CD8-positive, alpha-beta memory T cell (primary cell): ENCODE measurements at regions not wholly inside any gene's neighbourhood (a gene's known extent, or its start where the extent isn't known, plus 50 kb on each side); places are given as distances from the start of the nearest gene placed in this dataset.
A peak's percentile ranks its signal among the peaks of the same experiment; 100 is the strongest.
"Not testable (repeated sequence)": the region's sequence is repeated elsewhere in the genome, so short reads cannot be mapped to it uniquely, and the experiment has no call there.

ENCODE experiments used
- CTCF ChIA-PET: fragments of 350-600 bp; sonication (Branson Sonifier 250); formaldehyde crosslinking; loops from one replicate; lab custom pipeline; 2021; ENCODE audit warnings: antibody characterized with exemption; lab: Charles Lee
- POLR2A ChIA-PET: fragments of 350-600 bp; sonication (Branson Sonifier 250); formaldehyde crosslinking; loops from one replicate; lab custom pipeline; 2021; ENCODE audit warnings: antibody characterized with exemption; lab: Charles Lee
- DNase-seq, 5 donors: peaks; one replicate each; pipeline versions ENCODE4 v3.0.0 to v3.0.0-alpha.2; 2020 to 2022; ENCODE audit warnings: mixed read lengths in 1 of 5
- H3K27ac ChIP-seq: one replicate; pipeline ENCODE4 v1.7.0; 2013; ENCODE audit warnings: low read depth, mild to moderate bottlenecking, low read length, moderate library complexity
- H3K27me3 ChIP-seq: 2 replicates; pipeline ENCODE4 v1.7.0; 2013; ENCODE audit warnings: low read length, mild to moderate bottlenecking; ENCODE audit not compliant: insufficient read depth, poor library complexity, severe bottlenecking
- H3K36me3 ChIP-seq: 2 replicates; pipeline ENCODE4 v1.7.0; 2013; ENCODE audit warnings: mild to moderate bottlenecking, low read length, moderate library complexity; ENCODE audit not compliant: insufficient read depth
- H3K4me1 ChIP-seq: 2 replicates; pipeline ENCODE4 v1.7.0; 2013; ENCODE audit warnings: mild to moderate bottlenecking, low read length, moderate library complexity; ENCODE audit not compliant: insufficient read depth
- H3K4me3 ChIP-seq: 2 replicates; pipeline ENCODE4 v1.7.0; 2013; ENCODE audit warnings: mild to moderate bottlenecking, low read length
- H3K9me3 ChIP-seq: 2 replicates; pipeline ENCODE4 v1.7.0; 2013; ENCODE audit warnings: mild to moderate bottlenecking, low read length
- H3K27ac Mint-ChIP-seq, 8 donors: one replicate each; pipeline ENCODE4 v1.8.0; 2020 to 2021; ENCODE audit warnings: mixed read lengths in 8 of 8, mild to moderate bottlenecking in 6 of 8, inconsistent platforms in 3 of 8, moderate library complexity in 3 of 8
- H3K27me3 Mint-ChIP-seq, 2 donors: one replicate each; pipeline ENCODE4 v1.8.0; 2020 to 2021; ENCODE audit warnings: mixed read lengths in 2 of 2, mild to moderate bottlenecking in 1 of 2, moderate library complexity in 1 of 2
- H3K36me3 Mint-ChIP-seq, 3 donors: one replicate each; pipeline ENCODE4 v1.8.0; 2020 to 2021; ENCODE audit warnings: mixed read lengths in 3 of 3, inconsistent platforms in 1 of 3, mild to moderate bottlenecking in 1 of 3
- H3K4me1 Mint-ChIP-seq, 3 donors: one replicate each; pipeline ENCODE4 v1.8.0; 2020 to 2021; ENCODE audit warnings: mixed read lengths in 3 of 3, inconsistent platforms in 1 of 3, mild to moderate bottlenecking in 1 of 3
- H3K4me3 Mint-ChIP-seq, 7 donors: one replicate each; pipeline ENCODE4 v1.8.0; 2020 to 2021; ENCODE audit warnings: mixed read lengths in 7 of 7, mild to moderate bottlenecking in 6 of 7, moderate library complexity in 4 of 7, inconsistent platforms in 2 of 7
- H3K9me3 Mint-ChIP-seq, 5 donors: one replicate each; pipeline ENCODE4 v1.8.0; 2020 to 2022; ENCODE audit warnings: mixed read lengths in 5 of 5, mild to moderate bottlenecking in 3 of 5, moderate library complexity in 2 of 5, inconsistent platforms in 1 of 5

DNA sequence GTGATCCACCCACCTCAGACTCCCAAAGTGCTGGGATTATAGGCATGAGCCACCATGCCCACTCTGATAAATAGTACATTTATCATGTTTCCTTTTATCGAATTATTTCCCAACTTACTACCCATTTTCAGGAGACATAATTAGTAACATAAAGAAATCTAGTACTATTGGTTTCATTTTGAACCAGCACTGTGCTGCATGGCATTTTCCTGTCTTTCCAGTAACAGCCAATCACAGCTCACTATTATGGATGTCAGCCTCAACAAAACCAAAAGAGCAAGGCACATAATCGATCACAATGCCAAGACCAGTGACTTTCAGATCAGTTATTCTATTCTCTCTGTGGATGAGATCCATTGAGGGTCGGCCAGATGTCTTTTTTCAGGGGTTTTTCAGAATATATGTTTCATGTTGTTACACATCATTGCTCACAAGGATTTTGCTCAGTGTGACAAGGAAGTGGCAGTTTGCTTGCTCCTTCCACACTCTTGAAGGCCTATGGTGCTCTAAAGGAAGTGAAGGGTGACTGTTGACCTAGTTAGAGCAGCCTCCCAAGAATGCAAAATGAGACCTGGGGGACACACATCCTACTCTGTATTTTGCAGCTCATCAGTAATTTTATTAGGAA is 233.4 kb downstream of the KCNRG start:
- H3K36me3 Mint-ChIP-seq, result peaks cover 0 to 21% (median 1%) of the 10 kb centered on the region in 3 donors
- CTCF ChIA-PET, result no interaction called here
- no peak overlapping the region for H3K4me3 ChIP-seq
- H3K27ac ChIP-seq, result no peak overlapping the region
- POLR2A ChIA-PET, result no interaction called here
- peaks cover 59 to 76% (median 62%) of the 10 kb centered on the region in 3 donors for H3K4me1 Mint-ChIP-seq
- no peak for DNase-seq
- no peaks in the 10 kb centered on the region for H3K36me3 ChIP-seq
- H3K4me1 ChIP-seq, result peaks cover 8% of the 10 kb centered on the region
- no peaks in the 10 kb centered on the region for H3K27me3 ChIP-seq
- H3K27ac Mint-ChIP-seq, result peak overlapping the region; percentile 29 to 93 (median 78)
- no peaks in the 10 kb centered on the region for H3K27me3 Mint-ChIP-seq
- peak overlapping the region in 5 of 7 donors; percentile 47 to 78 (median 72) for H3K4me3 Mint-ChIP-seq
- peaks cover 0 to 2% (median 0%) of the 10 kb centered on the region in 5 donors for H3K9me3 Mint-ChIP-seq
- H3K9me3 ChIP-seq, result no peaks in the 10 kb centered on the region

DNA sequence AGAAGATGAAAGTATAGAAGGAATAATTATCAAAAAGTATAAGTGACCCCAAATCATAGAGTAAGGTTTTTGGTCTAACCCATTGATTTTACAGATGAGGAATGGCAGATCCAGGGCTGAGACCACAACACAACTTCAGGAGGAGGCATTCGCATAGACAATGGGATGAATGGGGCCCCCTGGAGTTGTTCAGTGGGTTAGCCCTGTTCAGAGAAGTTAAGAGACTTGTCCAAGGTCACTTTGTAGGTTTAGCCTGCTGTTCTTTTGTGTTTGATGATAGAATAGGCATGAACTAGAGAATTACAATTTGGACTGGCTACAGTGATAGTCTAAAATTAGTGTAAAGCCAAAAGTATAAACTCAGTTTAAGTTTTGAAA is 233.9 kb downstream of the KCNRG start:
- Histone ChIP-seq H3K36me3 (no peaks in the 10 kb centered on the region), H3K4me3 (no peak overlapping the region), H3K4me1 (peaks cover 8% of the 10 kb centered on the region), H3K27me3 (no peaks in the 10 kb centered on the region), H3K9me3 (no peaks in the 10 kb centered on the region), H3K27ac (no peak overlapping the region)
- Mint-ChIP-seq H3K4me1 (peaks cover 61 to 76% (median 61%) of the 10 kb centered on the region in 3 donors), H3K9me3 (peaks cover 0 to 2% (median 0%) of the 10 kb centered on the region in 5 donors), H3K36me3 (peaks cover 0 to 21% (median 1%) of the 10 kb centered on the region in 3 donors), H3K27me3 (no peaks in the 10 kb centered on the region), H3K4me3 (peak overlapping the region in 6 of 7 donors; percentile 26 to 78 (median 62)), H3K27ac (peak overlapping the region in 7 of 8 donors; percentile 29 to 93 (median 82))
- POLR2A ChIA-PET, result no interaction called here
- no peak for DNase-seq
- CTCF ChIA-PET, result no interaction called here

- Mint-ChIP-seq H3K4me3 (no peak overlapping the region), H3K4me1 (peaks cover 55 to 75% (median 58%) of the 10 kb centered on the region in 3 donors), H3K36me3 (peaks cover 0 to 21% (median 0%) of the 10 kb centered on the region in 3 donors), H3K9me3 (peaks cover 0 to 2% (median 0%) of the 10 kb centered on the region in 5 donors), H3K27me3 (no peaks in the 10 kb centered on the region), H3K27ac (peak overlapping the region in 1 of 8 donors; percentile 66)
- POLR2A ChIA-PET, result interaction anchor here (0.6 kb wide), 1 partner anchor 14 kb away, joined by 6 read pairs; no protein-coding TSS in a partner anchor
- CTCF ChIA-PET, result interaction anchor here (0.7 kb wide), 1 partner anchor 18 kb away, joined by 4 read pairs; no protein-coding TSS in a partner anchor
- Histone ChIP-seq H3K9me3 (no peaks in the 10 kb centered on the region), H3K27ac (no peak overlapping the region), H3K4me3 (no peak overlapping the region), H3K4me1 (peaks cover 15% of the 10 kb centered on the region), H3K27me3 (no peaks in the 10 kb centered on the region), H3K36me3 (no peaks in the 10 kb centered on the region)
- DNase-seq, result no peak
Observed at GRCh38 chr13:50250401-50250800, 235.2 kb downstream of the KCNRG start.

GRCh38 chr13:50255639-50256038 is 240.4 kb downstream of the KCNRG start:
- POLR2A ChIA-PET, result no interaction called here
- Mint-ChIP-seq H3K27me3 (no peaks in the 10 kb centered on the region), H3K4me3 (peak overlapping the region; percentile 25 to 82 (median 70)), H3K4me1 (peaks cover 69 to 82% (median 74%) of the 10 kb centered on the region in 3 donors), H3K27ac (peak overlapping the region in 6 of 8 donors; percentile 22 to 93 (median 74)), H3K9me3 (peaks cover 0 to 2% (median 0%) of the 10 kb centered on the region in 5 donors), H3K36me3 (peaks cover 0 to 15% (median 0%) of the 10 kb centered on the region in 3 donors)
- no peaks in the 10 kb centered on the region for H3K9me3 ChIP-seq
- peaks cover 24% of the 10 kb centered on the region for H3K4me1 ChIP-seq
- H3K4me3 ChIP-seq, result no peak overlapping the region
- H3K27me3 ChIP-seq, result no peaks in the 10 kb centered on the region
- CTCF ChIA-PET, result interaction anchor here (0.7 to 1.1 kb wide), 3 partner anchors 130 to 259 kb away, joined by 3 to 7 read pairs (median 3); partner anchors contain the start of gene TRIM13
- H3K27ac ChIP-seq, result no peak overlapping the region
- no peaks in the 10 kb centered on the region for H3K36me3 ChIP-seq
- DNase-seq, result peak in 1 of 5 donors; percentile 70

- H3K27me3 ChIP-seq, H3K9me3 Mint-ChIP-seq, H3K9me3 ChIP-seq, POLR2A ChIA-PET, H3K27ac ChIP-seq, H3K27me3 Mint-ChIP-seq, H3K4me3 ChIP-seq, H3K36me3 ChIP-seq: not testable (repeated sequence)
- peaks cover 24% of the 10 kb centered on the region for H3K4me1 ChIP-seq
- H3K4me1 Mint-ChIP-seq, result peaks cover 67 to 78% (median 77%) of the 10 kb centered on the region in 3 donors
- peak in 1 of 5 donors; percentile 37 for DNase-seq
- H3K36me3 Mint-ChIP-seq, result peaks cover 0 to 12% (median 0%) of the 10 kb centered on the region in 3 donors
- peak overlapping the region; percentile 60 to 93 (median 78) for H3K27ac Mint-ChIP-seq
- CTCF ChIA-PET, result interaction anchor here (1.0 kb wide), 1 partner anchor 260 kb away, joined by 7 read pairs; the partner anchor contains the start of gene TRIM13
- H3K4me3 Mint-ChIP-seq, result peak overlapping the region; percentile 25 to 82 (median 70)
Observed at GRCh38 chr13:50256536-50257321, 241.5 kb downstream of the KCNRG start.

GRCh38 chr13:50257646-50258045 is 242.4 kb downstream of the KCNRG start:
- Histone ChIP-seq H3K4me1 (peaks cover 24% of the 10 kb centered on the region), H3K27ac (no peak overlapping the region), H3K36me3 (no peaks in the 10 kb centered on the region), H3K9me3 (no peaks in the 10 kb centered on the region), H3K27me3 (no peaks in the 10 kb centered on the region), H3K4me3 (no peak overlapping the region)
- Mint-ChIP-seq H3K27me3 (no peaks in the 10 kb centered on the region), H3K36me3 (peaks cover 0 to 2% (median 0%) of the 10 kb centered on the region in 3 donors), H3K4me1 (peaks cover 59 to 70% (median 69%) of the 10 kb centered on the region in 3 donors), H3K9me3 (peaks cover 0 to 2% (median 0%) of the 10 kb centered on the region in 5 donors), H3K4me3 (peak overlapping the region in 6 of 7 donors; percentile 15 to 82 (median 51)), H3K27ac (peak overlapping the region; percentile 43 to 93 (median 64))
- ChIA-PET CTCF (interaction anchor here (0.7 kb wide), 1 partner anchor 260 kb away, joined by 3 read pairs; no protein-coding TSS in a partner anchor), POLR2A (no interaction called here)
- DNase-seq, result no peak

DNA sequence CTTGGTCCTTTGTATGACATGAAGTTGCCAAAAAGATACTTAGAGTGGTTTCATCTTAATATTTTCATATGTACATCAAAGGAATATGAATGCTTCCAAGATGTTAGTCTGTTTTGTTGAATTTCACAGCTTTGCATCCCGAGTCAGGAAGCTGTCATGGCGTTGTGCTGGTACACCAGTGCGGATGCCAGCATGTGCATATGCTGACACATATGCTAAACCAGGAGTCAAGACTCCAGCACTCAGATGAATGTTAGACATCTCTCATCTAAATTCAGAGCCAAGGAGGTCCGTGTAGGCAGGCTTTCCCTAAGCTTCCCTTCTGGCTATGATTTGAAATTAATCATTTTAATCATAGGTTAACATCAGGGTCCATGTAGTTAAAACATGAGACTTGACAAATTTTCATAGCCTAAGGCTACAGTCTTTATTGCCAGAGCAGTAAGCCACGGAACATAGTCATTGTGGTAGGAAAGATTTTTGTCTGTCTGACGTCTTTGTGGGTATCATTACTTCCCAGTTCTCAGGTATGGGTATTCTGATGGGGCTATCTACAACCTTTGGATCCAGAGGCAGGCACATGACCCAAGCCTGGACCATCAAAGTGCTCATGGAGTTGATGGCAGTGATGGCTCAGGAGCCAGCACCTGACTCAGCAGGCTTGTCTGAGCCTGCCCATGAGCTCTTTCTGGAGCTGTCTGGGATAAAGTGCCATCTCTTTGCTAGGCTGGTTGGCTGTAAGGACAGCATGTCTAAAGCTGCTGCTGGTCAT is 246.1 kb downstream of the KCNRG start:
- peaks cover 8% of the 10 kb centered on the region for H3K4me1 ChIP-seq
- ChIA-PET CTCF (no interaction called here), POLR2A (no interaction called here)
- Mint-ChIP-seq H3K36me3 (no peaks in the 10 kb centered on the region), H3K9me3 (peaks cover 0 to 2% (median 0%) of the 10 kb centered on the region in 5 donors), H3K4me3 (no peak overlapping the region), H3K4me1 (peaks cover 39 to 42% (median 39%) of the 10 kb centered on the region in 3 donors), H3K27me3 (no peaks in the 10 kb centered on the region), H3K27ac (peak overlapping the region in 1 of 8 donors; percentile 64)
- no peaks in the 10 kb centered on the region for H3K9me3 ChIP-seq
- no peaks in the 10 kb centered on the region for H3K27me3 ChIP-seq
- DNase-seq, result no peak
- no peaks in the 10 kb centered on the region for H3K36me3 ChIP-seq
- no peak overlapping the region for H3K4me3 ChIP-seq
- H3K27ac ChIP-seq, result no peak overlapping the region
